IPS DF 6.9 (cell line): ENCODE measurements at regions not wholly inside any gene's neighbourhood (a gene's known extent, or its start where the extent isn't known, plus 50 kb on each side); places are given as distances from the start of the nearest gene placed in this dataset.
"Not testable (repeated sequence)": the region's sequence is repeated elsewhere in the genome, so short reads cannot be mapped to it uniquely, and the experiment has no call there.

Experiments used
- DNase-seq: peaks from one replicate; pipeline ENCODE4 v3.0.0-alpha.2; 2013; ENCODE audit warnings: low read depth, low spot score
- H3K27ac ChIP-seq: one replicate; pipeline ENCODE4 v1.5.1; 2013; ENCODE audit warnings: low read length, control low read depth
- H3K27me3 ChIP-seq: 2 replicates; pipeline ENCODE4 v1.6.1; 2013; ENCODE audit warnings: mild to moderate bottlenecking, low read length; ENCODE audit not compliant: control insufficient read depth, insufficient read depth
- H3K36me3 ChIP-seq: 2 replicates; pipeline ENCODE4 v1.6.1; 2013; ENCODE audit warnings: low read length; ENCODE audit not compliant: control insufficient read depth, insufficient read depth
- H3K4me1 ChIP-seq: 2 replicates; pipeline ENCODE4 v1.6.1; 2013; ENCODE audit warnings: low read length; ENCODE audit not compliant: control insufficient read depth, insufficient read depth
- H3K4me3 ChIP-seq: 2 replicates; pipeline ENCODE4 v1.5.1; 2013; ENCODE audit warnings: mild to moderate bottlenecking, low read length
- H3K9me3 ChIP-seq: 2 replicates; pipeline ENCODE4 v1.6.1; 2013; ENCODE audit warnings: low read length, inconsistent platforms; ENCODE audit not compliant: control insufficient read depth, insufficient read depth
- WGBS: extraction: QIAGEN DNeasy Blood & Tissue Kit; methylation state at CpG from one replicate; pipeline ENCODE4 v1.1.7; 2013; ENCODE audit warnings: mixed read lengths, missing lambda C conversion rate; ENCODE audit not compliant: insufficient read length, insufficient coverage; 5-methylcytosine and 5-hydroxymethylcytosine counted together

DNA sequence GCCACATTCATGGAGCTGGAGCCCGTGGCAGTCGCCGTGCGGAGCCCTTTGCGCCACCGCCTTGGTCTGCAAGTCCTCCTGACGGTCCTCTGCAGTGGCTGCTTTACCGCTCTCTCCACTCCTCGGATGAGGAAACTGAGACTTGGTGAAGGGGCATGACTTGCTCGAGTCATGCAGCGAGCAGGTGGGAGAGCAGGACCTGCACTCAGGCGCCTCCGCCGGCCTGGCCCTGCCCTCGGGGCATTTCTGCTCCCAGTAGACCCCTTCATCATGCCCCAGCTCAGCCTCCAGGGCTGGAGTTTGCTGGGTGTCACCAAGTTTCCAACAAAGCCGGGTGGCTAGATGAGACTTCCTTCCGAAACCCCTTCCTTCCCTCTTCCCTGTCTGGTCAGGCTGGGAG is 100.0 kb upstream of the TARDBP start:
- no CpG with 5 or more reads among the region's 17 CpGs for WGBS
- Histone ChIP-seq H3K9me3 (no peaks in the 10 kb centered on the region), H3K27ac (no peak overlapping the region), H3K4me1 (peaks cover 4% of the 10 kb centered on the region; the same call in 1 of the 2 replicates), H3K4me3 (no peak overlapping the region), H3K27me3 (no peaks in the 10 kb centered on the region), H3K36me3 (no peaks in the 10 kb centered on the region)
- no peak for DNase-seq

DNA sequence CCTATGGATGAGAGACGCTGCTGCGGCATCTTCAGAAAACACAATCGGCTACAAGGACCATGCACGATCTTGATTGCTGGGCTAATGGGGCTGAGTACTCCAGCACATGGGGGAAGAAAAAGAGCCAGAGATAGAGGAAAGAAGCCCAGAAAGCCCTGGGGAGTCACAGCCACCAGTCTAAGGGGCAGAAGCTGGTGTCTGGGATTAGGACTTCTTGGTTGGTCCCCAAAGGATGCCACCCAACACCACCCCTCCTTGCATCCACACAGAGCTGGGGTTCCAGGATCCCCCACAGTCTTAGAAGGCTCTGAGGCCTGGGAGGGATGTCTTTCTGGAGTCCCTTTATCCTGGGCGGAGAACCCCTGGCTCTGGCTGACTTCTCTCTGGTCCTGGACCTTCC is 98.4 kb upstream of the TARDBP start:
- Histone ChIP-seq H3K27me3 (no peaks in the 10 kb centered on the region), H3K36me3 (no peaks in the 10 kb centered on the region), H3K9me3 (no peaks in the 10 kb centered on the region), H3K4me3 (no peak overlapping the region), H3K27ac (no peak overlapping the region), H3K4me1 (peaks cover 3% of the 10 kb centered on the region; the same call in 1 of the 2 replicates)
- no CpG with 5 or more reads among the region's 5 CpGs for WGBS
- no peak for DNase-seq

DNA sequence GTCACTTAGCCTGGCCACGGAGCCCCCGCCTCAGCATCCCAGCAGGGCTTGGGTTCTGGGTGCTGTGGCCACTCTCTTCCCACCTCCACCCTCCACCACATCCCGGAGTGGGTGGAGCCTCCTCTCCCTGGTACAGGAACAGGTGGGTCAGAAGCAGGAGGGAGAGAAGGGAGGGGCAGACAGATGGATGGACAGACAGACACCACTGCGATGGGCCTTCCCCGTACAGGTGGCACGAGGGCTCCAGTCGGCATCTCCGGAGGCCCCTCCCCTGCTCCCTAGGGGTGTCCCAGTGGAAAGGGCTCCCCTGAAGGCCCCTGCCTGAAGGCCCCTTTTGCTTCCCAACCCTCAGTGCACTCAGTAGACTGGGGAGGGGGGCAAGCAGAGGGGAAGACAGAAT is 96.9 kb upstream of the TARDBP start:
- no peaks in the 10 kb centered on the region for H3K27me3 ChIP-seq
- WGBS = no CpG with 5 or more reads among the region's 8 CpGs
- DNase-seq = no peak
- no peak overlapping the region for H3K4me3 ChIP-seq
- peaks cover 3% of the 10 kb centered on the region for H3K4me1 ChIP-seq
- no peak overlapping the region for H3K27ac ChIP-seq
- H3K9me3 ChIP-seq = no peaks in the 10 kb centered on the region
- no peaks in the 10 kb centered on the region for H3K36me3 ChIP-seq

DNA sequence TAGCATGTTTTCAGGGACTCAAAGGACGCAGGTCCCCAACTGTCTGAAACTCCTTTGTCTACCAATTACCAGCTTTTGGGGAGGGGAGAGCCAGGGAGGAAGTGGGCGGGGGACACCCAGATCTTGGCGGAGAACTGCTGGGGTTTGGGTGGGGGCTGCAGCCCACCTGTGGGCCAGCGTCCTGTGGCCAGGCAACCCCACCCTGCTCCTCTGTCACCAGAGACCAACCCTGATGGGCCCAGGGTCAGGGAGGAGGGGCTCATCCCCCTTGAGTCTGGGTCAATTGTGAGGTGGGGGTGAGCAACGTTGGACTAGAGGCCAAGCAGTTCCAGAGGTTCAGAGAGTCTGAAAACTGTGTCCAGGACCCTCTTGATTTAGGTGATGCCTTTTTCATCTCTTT is 96.1 kb upstream of the TARDBP start:
- Histone ChIP-seq H3K4me3 (no peak overlapping the region), H3K27ac (no peak overlapping the region), H3K36me3 (no peaks in the 10 kb centered on the region), H3K27me3 (no peaks in the 10 kb centered on the region), H3K9me3 (no peaks in the 10 kb centered on the region), H3K4me1 (peaks cover 3% of the 10 kb centered on the region)
- no peak for DNase-seq
- WGBS = no CpG with 5 or more reads among the region's 5 CpGs

DNA sequence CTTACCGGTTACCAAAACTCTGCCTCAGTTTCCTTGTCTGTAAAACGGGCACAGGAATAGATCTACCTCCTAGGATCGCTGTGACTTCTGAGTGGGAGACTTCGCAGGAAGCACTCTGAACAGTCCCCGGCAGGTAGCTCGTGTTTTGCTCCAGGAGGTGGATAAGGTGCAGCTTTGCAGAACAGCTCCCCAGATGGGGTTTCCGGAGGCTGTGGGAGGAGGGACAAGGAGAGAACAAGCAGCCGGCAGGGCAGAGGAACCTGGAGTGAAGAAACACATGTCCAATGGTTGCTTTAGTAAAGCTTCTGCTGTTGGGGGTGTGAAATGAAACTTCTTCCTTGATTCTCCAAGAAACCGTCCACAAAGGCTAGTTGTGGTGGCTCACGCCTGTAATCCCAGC is 95.5 kb upstream of the TARDBP start:
- no peaks in the 10 kb centered on the region for H3K9me3 ChIP-seq
- no peak overlapping the region for H3K27ac ChIP-seq
- peaks cover 3% of the 10 kb centered on the region for H3K4me1 ChIP-seq
- DNase-seq = no peak
- no peak overlapping the region for H3K4me3 ChIP-seq
- no peaks in the 10 kb centered on the region for H3K27me3 ChIP-seq
- no peaks in the 10 kb centered on the region for H3K36me3 ChIP-seq
- WGBS = no CpG with 5 or more reads among the region's 10 CpGs

DNA sequence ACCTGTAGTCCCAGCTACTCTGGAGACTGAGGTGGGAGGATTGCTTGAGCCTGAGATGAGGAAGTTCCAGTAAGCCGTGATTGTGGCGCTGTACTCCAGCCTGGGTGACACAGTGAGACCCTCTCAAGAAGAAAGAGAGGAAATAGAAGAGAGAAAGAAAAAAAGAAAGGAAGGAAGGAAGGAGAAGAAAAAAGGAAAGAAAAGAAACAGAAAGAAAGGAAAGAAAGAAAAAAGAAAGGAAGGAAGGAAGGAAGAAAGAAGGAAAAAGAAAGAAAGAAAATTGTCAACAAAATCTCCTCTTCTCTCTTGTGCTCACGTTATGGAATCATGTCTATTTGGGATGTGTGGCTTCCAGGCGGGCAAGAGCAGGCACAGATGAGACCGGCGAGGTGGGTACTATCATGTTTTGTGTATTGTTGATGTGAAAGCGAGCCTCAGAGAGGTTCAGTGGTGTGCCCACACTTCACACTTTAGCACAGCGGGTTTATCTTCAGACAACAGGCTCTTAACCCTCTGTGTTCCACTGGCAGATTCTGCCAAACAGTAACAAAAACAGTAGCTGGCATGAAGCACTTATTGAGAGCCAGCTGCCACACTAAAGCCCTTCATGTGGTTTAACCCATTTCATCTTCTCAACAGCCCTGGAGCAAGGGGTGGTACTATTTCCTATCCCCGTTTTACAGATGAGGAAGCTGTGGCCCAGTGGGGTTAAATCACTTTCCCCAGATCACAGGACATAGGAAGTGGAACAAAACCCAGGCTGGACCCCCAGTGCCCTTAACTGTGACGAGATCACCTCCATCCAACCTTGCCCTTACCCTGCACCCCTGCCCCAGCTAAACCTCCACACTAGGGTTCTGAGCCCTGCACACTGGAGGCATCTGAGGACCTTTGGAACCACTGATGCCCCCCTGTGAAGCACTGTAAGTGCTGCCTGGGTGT is 94.7 kb upstream of the TARDBP start:
- Histone ChIP-seq H3K9me3 (no peaks in the 10 kb centered on the region), H3K36me3 (no peaks in the 10 kb centered on the region), H3K4me1 (peaks cover 3% of the 10 kb centered on the region; the same call in 1 of the 2 replicates), H3K27ac (no peak overlapping the region), H3K4me3 (no peak overlapping the region), H3K27me3 (no peaks in the 10 kb centered on the region)
- DNase-seq = no peak
- WGBS = no CpG with 5 or more reads among the region's 10 CpGs

DNA sequence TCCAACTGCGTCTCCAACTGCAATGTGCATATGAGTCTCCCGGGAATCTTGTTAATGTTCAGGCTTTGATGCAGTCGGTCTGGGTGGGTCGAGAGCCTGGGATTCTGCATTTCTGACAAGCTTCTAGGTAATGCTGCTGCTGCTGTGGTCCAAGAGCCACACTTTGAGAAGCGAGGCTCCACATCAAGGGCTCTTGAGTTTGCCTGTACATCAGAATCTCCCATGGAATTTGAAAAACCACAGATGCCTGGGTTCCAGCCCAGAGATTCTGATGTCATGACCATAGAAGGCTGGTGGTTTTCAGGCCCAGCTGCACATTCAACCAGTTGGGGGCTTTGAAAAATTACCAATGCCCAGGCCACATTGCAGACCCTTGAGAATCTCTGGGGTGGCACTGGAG is 93.9 kb upstream of the TARDBP start:
- no peak for DNase-seq
- no peaks in the 10 kb centered on the region for H3K27me3 ChIP-seq
- no peaks in the 10 kb centered on the region for H3K36me3 ChIP-seq
- WGBS = no CpG with 5 or more reads among the region's 5 CpGs
- peaks cover 3% of the 10 kb centered on the region; the same call in 1 of the 2 replicates for H3K4me1 ChIP-seq
- no peak overlapping the region for H3K27ac ChIP-seq
- H3K4me3 ChIP-seq = no peak overlapping the region
- no peaks in the 10 kb centered on the region for H3K9me3 ChIP-seq

DNA sequence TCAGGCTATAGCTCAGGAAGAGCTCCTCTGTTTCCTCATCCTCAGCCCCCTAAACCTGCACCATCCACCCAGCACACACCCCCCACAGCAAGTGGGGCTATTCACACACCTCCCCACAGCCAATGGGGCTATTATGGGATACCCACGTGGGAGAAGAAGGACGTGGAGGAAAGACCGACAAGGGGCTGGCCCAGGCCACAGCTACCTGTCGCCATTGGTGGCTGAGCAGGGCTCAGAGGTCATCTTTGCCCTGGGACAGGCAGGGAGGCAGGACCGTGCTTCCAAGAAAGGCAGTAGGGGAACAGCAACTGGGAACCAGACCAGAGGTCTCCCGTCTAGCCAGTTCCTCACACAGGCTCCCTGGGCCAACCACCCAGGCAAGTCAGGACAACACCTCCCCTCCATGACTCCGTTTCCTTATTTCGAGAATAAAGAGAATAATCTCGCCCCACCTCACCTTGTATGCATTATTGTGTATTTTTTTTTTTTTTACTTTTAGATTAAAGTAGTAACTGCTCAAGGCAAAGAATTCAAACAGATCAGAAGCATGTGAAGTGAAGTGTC is 92.3 kb upstream of the TARDBP start:
- Histone ChIP-seq H3K27ac (no peak overlapping the region), H3K4me1 (peaks cover 3% of the 10 kb centered on the region; the same call in 1 of the 2 replicates), H3K4me3 (no peak overlapping the region), H3K27me3 (no peaks in the 10 kb centered on the region), H3K36me3 (no peaks in the 10 kb centered on the region), H3K9me3 (no peaks in the 10 kb centered on the region)
- no CpG with 5 or more reads among the region's 9 CpGs for WGBS
- DNase-seq = no peak

DNA sequence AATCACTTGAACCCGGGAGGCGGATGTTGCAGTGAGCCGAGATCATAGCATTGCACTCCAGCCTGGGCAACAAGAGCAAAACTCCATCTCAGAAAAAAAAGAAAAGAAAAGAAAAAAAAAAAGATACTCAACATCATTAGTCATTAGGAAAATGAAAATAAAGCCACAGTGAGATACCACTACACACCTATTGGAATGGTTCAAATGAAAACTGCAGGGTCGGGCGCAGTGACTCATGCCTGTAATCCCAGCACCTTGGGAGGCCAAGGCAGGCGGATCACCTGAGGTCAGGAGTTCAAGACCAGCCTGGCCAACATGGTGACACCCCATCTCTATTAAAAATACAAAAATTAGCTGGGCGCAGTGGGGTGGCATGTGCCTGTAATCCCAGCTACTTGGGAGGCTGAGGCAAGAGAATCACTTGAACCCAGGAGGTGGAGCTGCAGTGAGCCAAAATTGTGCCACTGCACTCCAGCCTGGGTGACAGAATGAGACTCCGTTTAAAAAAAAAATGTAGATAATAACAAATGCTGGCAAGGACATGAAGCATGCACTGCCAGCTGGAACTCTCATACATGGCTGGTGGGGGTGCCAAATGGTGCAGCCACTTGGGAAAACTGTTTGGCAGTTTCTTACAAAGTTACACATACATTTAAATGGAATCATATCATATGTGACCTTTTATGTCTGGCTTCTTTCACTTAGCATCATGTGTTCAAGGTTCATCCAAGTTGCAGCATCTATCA is 90.0 kb upstream of the TARDBP start:
- not testable (repeated sequence) for H3K36me3 ChIP-seq, DNase-seq, H3K27me3 ChIP-seq, H3K27ac ChIP-seq, H3K9me3 ChIP-seq, H3K4me1 ChIP-seq, H3K4me3 ChIP-seq
- no CpG with 5 or more reads among the region's 8 CpGs for WGBS

DNA sequence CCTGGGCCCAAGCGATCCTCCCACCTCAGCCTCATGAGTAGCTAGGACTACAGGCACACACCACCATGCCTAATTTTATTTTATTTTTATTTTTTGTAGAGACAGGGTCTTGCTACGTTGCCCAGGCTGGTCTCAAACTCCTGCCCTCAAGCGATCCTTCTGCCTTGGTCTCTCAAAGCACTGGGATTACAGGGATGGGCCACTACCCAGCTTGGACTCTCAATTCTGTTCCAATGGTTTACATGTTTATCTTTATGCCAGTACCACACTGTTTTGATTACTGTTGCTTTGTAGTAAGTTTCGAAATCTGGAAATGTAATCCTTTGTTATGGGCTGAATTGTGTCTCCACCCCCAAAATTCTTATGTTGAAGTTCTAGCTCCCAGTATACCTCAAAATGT is 88.4 kb upstream of the TARDBP start:
- Histone ChIP-seq H3K36me3 (no peaks in the 10 kb centered on the region), H3K4me3 (no peak overlapping the region), H3K4me1 (peaks cover 2% of the 10 kb centered on the region; the same call in 1 of the 2 replicates), H3K27ac (no peak overlapping the region), H3K27me3 (no peaks in the 10 kb centered on the region), H3K9me3 (no peaks in the 10 kb centered on the region)
- no CpG with 5 or more reads among the region's 4 CpGs for WGBS
- DNase-seq = no peak
